Ovary (tissue), 3 donors: ENCODE measurements at regions not wholly inside any gene's neighbourhood (a gene's known extent, or its start where the extent isn't known, plus 50 kb on each side); places are given as distances from the start of the nearest gene placed in this dataset.

Experiments
- EP300 ChIP-seq: sonication (generic); formaldehyde crosslinking; IDR thresholded peaks from one replicate; pipeline ENCODE4 v1.6.1; 2017; ENCODE audit warnings: antibody characterized with exemption
- POLR2A ChIP-seq: fragments of 450-650 bp; IDR thresholded peaks from one replicate; pipeline ENCODE4 v1.6.1; 2017; ENCODE audit warnings: antibody characterized with exemption, mild to moderate bottlenecking, moderate library complexity
- TF ChIP-seq, protein P1 (sequence below), 3 donors: fragments of 450-650 bp in 2 of 3; fragments of 200-600 bp in 1 of 3; IDR thresholded peaks; one replicate each; pipeline versions ENCODE4 v1.5.1 to v1.8.0; 2016 to 2022; ENCODE audit warnings: antibody characterized with exemption in 3 of 3, mild to moderate bottlenecking in 1 of 3
- donor health status: DM: no; HTN: no; CAD: no.

DNA sequence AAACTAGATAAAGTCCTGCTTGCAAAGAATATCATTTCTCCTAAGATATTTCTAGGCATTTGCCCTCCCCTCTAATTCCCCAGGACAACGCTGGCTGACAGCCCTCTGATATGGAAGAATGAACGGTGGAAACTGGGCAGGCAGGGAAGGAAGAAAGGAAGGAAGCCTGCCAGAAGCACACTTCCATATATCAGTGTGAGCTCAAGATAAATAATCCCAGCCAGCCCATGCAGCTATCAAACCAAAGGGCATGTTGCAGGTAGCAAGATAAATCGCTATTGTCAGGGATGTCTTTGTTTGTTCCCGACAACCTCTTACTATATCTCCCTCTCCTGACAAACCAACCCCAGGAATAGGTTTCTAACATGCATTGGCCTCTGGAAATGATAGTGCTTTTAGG is 412.8 kb downstream of the HNRNPD start:
- TF ChIP-seq, protein P1, sequence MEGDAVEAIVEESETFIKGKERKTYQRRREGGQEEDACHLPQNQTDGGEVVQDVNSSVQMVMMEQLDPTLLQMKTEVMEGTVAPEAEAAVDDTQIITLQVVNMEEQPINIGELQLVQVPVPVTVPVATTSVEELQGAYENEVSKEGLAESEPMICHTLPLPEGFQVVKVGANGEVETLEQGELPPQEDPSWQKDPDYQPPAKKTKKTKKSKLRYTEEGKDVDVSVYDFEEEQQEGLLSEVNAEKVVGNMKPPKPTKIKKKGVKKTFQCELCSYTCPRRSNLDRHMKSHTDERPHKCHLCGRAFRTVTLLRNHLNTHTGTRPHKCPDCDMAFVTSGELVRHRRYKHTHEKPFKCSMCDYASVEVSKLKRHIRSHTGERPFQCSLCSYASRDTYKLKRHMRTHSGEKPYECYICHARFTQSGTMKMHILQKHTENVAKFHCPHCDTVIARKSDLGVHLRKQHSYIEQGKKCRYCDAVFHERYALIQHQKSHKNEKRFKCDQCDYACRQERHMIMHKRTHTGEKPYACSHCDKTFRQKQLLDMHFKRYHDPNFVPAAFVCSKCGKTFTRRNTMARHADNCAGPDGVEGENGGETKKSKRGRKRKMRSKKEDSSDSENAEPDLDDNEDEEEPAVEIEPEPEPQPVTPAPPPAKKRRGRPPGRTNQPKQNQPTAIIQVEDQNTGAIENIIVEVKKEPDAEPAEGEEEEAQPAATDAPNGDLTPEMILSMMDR (IDR thresholded peaks at IDR 0.05): no peak
- TF ChIP-seq POLR2A: no peak
- TF ChIP-seq EP300: no peak
